Cardiac septum (tissue), 1 donor: ENCODE measurements at regions not wholly inside any gene's neighbourhood (a gene's known extent, or its start where the extent isn't known, plus 50 kb on each side); places are given as distances from the start of the nearest gene placed in this dataset.
"Not testable (repeated sequence)": the region's sequence is repeated elsewhere in the genome, so short reads cannot be mapped to it uniquely, and the experiment has no call there.

Source experiments
- DNase-seq: peaks from one replicate; pipeline ENCODE4 v3.0.0-alpha.2; 2020; ENCODE audit warnings: low spot score
- intact Hi-C: fragments of 100-400 bp; cut with DNase I; formaldehyde crosslinking; loops from one replicate; pipeline ENCODE4 v1.14.0; 2022
- donor health status: DM: no; HTN: no; CAD: no.

DNA sequence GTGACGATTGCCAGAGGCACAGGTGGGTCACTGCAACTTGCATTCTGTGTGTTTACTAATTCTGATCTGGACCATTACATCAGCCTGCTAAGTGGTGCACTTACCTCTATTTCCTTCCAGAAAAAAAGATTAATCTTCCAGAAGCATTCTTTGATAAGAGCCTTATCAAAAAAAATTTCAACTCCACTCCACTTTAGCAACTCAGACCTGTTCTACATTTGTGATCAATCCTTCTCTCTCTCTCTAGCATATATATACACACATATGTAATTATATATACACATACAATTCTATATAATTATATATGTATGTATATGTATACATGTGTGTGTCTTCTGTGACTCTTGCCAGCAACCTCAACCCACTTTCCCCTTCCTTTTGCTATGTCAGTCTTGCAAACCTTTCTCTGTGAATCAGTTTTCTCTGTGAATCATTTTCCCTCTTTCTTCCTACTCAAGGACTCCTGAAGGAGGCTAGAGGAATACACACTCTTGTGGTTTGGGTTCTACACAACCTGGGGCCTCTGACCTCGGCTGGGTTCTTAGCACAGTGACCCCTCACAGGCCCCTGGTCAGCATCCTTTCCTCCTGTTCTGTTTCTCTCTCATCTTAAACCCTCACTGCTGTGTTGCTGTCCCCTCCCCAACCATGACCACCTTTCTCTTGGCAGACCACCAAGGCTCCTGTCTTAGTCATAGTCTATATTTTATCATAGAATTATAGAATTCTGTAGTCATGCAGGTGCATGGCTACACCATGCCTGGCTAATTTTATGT, 130.4 kb upstream of the PELI1 start:
- DNase-seq = no peak
- intact Hi-C loops = loop anchor here (5.0 kb wide), 2 partner anchors 47 to 132 kb away; partner anchors contain the start of gene PELI1

DNA sequence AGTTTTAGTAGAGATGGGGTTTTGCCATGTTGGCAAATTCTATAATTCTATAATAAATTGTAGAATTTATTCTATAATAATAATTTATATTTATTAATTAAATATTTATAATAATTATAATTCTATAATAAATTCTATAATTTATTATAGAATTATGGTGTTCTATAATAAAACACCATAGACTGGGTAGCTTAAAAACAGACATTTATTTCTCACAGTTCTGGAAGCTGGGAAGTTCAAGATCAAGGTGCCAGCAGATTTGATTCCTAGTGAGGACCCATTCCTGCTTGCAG, 130.9 kb upstream of the PELI1 start:
- intact Hi-C loops = no loop called here
- DNase-seq = no peak

DNA sequence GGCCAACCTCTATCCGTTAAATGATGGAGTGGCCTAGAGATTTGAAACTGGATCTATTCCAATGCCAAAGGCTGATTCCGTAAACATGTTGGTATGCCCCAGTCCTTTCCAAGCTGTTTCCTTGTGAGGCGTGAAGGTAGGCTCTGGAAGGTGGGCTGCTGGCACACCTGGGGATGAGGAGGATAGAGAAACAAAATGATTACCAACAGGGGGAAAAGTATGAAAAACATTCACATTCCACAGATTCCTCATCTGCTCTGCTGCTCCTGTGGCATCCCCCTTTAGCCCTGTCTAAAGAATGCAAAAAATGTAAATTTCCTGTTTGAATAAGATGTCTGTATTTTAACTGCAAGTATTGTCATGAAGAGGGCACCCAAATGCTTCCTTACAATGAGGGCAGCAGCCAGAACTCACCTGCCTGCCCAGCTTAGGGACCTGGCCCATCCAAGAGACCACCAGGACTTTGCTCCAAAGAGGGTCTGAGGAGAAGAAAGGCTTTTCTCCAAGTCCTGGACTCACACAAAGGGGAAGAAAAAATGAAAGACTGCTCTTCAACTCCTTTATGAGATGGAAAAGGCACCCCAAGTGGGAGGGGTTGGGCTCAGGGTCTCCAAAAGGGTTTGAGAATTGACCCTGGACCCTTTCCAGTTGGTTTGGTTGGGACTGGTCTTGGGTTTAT, 132.3 kb upstream of the PELI1 start:
- DNase-seq = no peak
- intact Hi-C loops = no loop called here

DNA sequence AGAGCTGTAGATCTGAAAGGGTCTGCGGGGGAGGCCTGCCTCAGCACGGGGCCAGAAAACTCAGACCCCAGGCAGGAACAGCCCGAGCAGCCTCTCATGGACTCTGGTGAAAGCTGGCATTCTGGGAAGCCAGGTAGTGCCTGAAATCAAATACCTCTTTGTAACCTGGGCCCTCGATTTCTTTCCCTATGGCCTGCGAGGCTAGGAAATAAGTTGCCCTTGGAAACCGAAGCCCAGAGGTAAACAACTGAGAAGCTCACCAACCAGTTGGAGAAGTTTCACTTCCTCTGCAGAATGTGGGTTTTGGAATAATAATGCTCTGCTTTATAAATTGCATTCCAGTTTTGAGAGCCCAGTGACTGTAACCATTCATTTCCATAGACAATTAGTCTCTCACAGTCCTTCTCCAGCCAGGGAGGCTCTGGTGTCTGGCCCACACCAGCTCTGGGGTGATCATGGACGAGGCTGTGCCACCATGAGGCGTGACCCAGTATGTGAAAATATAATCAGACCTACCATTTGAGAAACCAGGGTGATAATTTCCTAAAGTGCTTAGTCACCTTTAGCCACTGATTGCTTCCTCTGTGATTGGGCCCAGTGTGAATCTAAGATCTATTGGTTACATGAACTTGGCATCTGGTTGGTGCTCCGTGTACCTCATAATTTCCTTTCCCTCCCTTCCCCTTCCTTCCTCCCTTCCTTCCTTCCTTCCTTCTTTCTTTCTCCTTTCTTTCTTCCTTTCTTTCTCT, 133.1 kb upstream of the PELI1 start:
- intact Hi-C loops = no loop called here
- no peak for DNase-seq

GRCh38 chr2:64280812-64281211, 136.6 kb upstream of the PELI1 start:
- DNase-seq, intact Hi-C loops: not testable (repeated sequence)

DNA sequence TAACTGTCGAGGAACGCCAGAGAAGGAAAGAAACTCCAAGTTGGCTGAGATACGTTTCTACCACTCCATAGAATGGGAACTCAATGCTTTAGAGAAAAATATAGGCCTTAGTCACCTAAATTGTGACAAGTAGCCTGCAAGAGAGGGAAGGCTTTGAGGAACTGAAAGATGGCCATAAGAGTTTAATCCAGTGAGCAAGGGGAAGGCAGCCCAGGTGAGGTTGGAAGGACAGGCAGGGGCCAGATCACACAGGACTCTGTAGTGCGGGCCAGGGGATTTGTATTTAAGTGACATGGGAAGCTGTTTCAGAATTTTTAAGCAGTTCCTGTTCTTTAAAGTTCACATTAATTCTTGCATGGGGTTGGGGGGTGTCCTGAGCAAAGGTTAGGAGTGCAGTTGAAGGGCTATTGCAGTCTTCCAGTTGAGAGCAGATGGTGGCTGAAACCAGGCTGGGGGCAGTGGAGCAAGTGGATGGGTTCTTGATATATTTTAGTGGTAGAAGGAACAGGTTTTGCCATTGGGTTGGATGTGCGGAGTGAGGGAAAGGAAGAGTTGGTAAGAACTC, 138.9 kb upstream of the PELI1 start:
- no peak for DNase-seq
- intact Hi-C loops = no loop called here

- DNase-seq = no peak
Observed at GRCh38 chr2:64283641-64284361, 139.6 kb upstream of the PELI1 start.

DNA sequence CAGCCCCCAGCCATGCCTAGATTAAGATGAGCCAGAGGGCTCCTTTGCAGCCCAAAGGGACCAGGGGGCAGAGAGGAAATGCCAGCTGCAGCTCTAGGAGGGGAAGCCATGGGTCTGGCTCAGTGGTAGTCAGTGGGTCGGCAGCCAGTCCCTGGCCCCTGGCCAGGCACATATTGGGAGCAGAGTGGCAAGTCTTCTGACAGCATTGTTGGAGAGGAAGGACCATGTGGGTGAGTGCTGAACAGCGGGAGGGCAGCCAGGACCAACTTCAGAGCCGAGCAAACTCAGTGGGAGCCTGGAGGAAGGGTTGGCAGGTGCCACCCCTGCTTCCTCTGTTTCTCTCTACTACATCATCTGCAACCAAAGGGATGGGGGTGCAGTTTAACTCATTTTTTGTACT, 140.5 kb upstream of the PELI1 start:
- intact Hi-C loops = loop anchor here (5.0 kb wide), 1 partner anchor 42 kb away; no protein-coding TSS in a partner anchor
- no peak for DNase-seq

More at GRCh38 chr2:64283641-64284361, 139.6 kb upstream of the PELI1 start:
- intact Hi-C loops = no loop called here

- DNase-seq = no peak
- intact Hi-C loops = loop anchor here (5.0 kb wide), 1 partner anchor 45 kb away; no protein-coding TSS in a partner anchor
Observed at GRCh38 chr2:64287202-64287740, 143.1 kb upstream of the PELI1 start.

DNA sequence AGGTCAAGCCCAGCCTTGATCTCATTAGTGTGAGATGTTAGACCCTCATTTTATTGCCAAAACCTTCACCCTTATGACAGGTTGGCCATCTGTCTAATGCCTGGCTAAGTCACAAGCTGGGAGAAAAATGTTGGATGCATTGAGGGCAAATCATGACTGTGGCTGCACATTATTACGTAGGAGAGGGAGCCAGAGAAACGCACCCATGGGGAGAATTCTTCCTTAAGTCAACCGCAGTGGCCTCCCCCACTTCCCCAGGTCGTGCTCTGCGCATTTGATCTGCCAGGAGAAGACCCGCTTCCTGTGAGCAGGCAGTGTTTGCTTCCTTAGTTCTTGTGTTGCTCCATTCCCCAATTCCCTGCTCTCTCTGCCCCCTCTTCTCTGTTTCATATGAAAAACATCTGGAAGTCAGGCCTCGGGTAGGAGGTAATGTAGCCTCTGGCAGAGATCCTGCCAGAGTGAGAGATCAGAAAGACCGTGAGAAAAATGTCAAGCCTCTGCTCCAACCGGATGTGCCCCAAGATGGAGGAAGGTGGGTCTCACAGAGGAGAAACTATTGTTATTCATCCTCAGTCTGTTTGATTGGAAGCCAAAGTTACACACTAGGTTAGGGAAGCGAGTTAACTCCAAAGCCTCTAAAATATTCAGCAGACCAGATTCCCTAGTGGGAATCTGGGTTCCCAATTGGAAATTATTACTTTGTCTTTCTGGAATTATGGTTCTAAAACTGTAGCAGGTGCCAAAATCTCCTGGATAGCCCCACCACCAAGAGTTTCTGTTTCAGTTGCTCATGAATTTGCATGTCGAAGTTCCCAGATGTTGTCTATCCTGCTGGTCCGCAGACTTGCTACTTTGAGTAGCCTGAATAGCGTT, 144.3 kb upstream of the PELI1 start:
- intact Hi-C loops = loop anchor here (5.0 kb wide), 1 partner anchor 46 kb away; no protein-coding TSS in a partner anchor
- no peak for DNase-seq

DNA sequence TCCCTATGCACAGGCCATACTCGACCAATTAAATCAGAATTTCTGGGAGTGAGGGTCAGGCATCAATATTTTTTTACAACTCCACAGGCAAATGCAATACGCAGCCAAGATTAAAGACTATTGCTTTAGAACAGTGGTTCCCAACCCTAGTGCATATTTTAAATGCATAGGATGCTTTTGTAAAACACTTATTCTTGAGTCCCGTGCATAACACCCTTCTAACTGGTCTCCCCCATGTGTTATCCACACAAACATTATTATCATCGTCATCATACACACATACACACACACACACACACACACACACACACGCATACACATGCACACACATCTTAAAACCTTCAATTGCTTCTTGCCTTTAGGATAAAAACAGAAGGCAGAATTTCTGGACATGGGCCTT, 145.0 kb upstream of the PELI1 start:
- intact Hi-C loops = loop anchor here (5.0 kb wide), 1 partner anchor 47 kb away; no protein-coding TSS in a partner anchor
- no peak for DNase-seq

- DNase-seq = no peak
- intact Hi-C loops = loop anchor here (5.0 kb wide), 1 partner anchor 47 kb away; no protein-coding TSS in a partner anchor
Observed at GRCh38 chr2:64289737-64290136, 145.5 kb upstream of the PELI1 start.

DNA sequence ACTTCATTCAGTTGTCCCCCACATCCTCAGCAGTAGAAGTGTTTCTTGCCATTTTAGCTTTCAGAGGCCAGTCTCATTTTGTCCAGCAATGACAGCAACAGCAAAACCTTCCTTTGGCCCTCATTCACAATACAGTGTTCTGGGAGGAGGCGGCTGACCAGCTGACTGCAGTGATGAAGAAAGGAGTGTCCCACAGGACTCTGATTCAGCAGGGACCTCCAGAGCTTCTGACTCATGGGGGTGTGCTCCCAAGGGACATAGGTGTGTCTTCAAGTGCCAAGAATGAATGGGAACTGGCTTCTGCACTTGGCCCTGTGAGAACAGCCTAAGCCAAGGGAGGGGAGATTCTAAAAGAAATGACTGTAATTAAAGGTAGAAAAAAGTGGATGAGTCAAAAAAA, 147.0 kb upstream of the PELI1 start:
- intact Hi-C loops = no loop called here
- DNase-seq = no peak

DNA sequence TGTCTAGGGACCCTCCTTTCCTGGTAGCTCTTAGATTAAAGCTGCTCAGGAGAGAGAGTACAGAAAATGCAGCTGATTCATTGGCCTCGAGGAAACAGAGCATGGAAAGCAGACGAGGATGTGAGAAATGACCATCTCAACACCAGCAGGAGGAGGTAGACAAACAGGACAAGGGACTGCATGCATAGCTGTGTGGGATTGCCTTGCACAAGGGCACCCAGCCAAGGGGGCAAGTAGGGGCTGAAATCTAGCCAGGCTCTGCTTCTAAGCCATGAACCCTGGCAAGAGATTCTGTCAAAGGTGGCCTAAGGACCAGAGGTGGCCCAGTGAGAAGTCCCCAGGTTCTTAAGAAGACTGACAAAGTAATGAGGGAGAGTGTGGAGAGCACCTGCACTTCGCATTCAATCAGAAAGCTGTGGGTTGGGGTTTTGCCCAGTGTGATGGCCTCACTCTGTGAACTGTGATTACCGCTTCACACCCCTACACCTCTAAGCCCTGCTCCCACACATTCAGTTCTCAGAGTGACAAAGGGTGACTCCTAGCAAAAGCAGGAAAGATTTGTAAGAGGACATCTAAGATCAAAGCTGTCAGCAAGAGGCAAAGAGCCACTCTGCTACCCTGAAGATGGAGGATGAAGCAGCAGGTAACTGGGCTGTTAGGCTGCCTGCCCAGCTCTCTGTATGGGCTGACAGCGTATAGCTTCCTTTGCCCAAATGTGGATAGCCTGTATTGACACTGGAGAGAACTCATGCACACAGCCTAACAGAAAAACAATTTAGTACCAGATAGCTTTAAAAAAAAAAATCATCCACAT, 151.3 kb upstream of the PELI1 start:
- intact Hi-C loops = no loop called here
- no peak for DNase-seq

DNA sequence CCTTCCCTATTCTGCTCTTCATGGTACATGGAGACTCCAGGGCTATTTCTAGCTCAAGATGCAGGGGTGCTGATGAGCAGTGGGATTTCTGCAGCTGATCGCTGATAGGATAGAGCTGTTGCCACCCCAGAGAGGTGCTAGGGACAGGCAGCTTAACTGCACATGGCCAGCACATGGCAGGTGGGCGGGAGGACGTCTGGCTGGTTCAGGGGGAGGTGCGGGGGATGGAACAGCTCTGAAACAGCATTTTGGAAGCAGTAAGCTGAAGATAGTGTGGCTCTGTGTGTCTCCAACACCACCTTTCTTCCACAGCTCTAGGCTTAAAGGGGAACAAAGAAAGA, 151.9 kb upstream of the PELI1 start:
- intact Hi-C loops = no loop called here
- no peak for DNase-seq

- intact Hi-C loops = no loop called here
Observed at GRCh38 chr2:64296695-64297346, 152.6 kb upstream of the PELI1 start.

DNA sequence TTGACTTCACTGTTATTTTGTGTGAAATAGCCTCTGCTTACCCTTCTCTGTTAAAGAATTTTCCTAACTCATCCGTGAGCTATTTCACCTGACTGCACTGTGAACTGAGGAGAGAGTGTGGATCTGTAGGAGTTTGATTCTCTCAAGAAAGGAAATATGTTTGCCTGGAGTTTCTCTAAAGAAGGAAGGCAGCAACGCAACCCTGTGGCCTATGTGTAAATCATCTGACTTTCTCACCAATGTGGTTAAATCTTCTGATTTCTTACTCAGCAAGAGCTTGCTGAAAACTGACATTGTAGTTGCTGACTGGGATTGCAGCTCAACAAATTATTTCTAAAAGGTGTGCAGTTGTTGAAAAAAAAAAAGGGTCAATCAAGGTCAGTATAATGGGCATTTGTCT, 153.9 kb upstream of the PELI1 start:
- no peak for DNase-seq
- intact Hi-C loops = no loop called here

More at GRCh38 chr2:64296695-64297346, 152.6 kb upstream of the PELI1 start:
- no peak for DNase-seq
